HL-60 (cell line): ENCODE measurements at regions not wholly inside any gene's neighbourhood (a gene's known extent, or its start where the extent isn't known, plus 50 kb on each side); places are given as distances from the start of the nearest gene placed in this dataset.

ENCODE experiments used
- DNase-seq, 2 experiments: peaks; one replicate each; pipeline ENCODE4 v3.0.0-alpha.2; 2010 to 2020; ENCODE audit warnings: low read depth in 1 of 2, low spot score in 1 of 2
- H3K27ac ChIP-seq: fragments of 250-450 bp; sonication (Bioruptor Pico); replicated peaks from 2 replicates; pipeline ENCODE4 v1.5.1; 2020; ENCODE audit warnings: mild to moderate bottlenecking, moderate library complexity
- H3K27me3 ChIP-seq: fragments of 250-450 bp; sonication (Bioruptor Pico); 2 replicates; pipeline ENCODE4 v1.5.1; 2021; ENCODE audit warnings: mild to moderate bottlenecking, moderate library complexity; ENCODE audit not compliant: insufficient read depth, poor library complexity, severe bottlenecking
- H3K4me3 ChIP-seq: replicated peaks from 2 replicates; pipeline ENCODE4 v1.5.1; 2011; ENCODE audit warnings: mild to moderate bottlenecking, control low read depth, low read length; ENCODE audit not compliant: insufficient read depth
- CTCF ChIP-seq: IDR thresholded peaks from one replicate; pipeline ENCODE4 v1.5.1; 2011; ENCODE audit warnings: low read length, control low read depth, inconsistent platforms; ENCODE audit not compliant: insufficient read depth
- GABPA ChIP-seq: IDR thresholded peaks from 2 replicates; pipeline ENCODE4 v1.6.1; 2012; ENCODE audit warnings: low read depth
- POLR2AphosphoS5 ChIP-seq: IDR thresholded peaks from 2 replicates; pipeline ENCODE4 v1.6.1; 2012; ENCODE audit warnings: low read depth
- SPI1 ChIP-seq: IDR thresholded peaks from 2 replicates; pipeline ENCODE4 v1.6.1; 2012; ENCODE audit warnings: low read depth, mild to moderate bottlenecking, borderline replicate concordance
- TF ChIP-seq, protein P1 (sequence below): IDR thresholded peaks from 2 replicates; pipeline ENCODE4 v1.6.1; 2012; ENCODE audit warnings: low read depth; ENCODE audit not compliant: insufficient replicate concordance

GRCh38 chr2:144156736-144157640 lies 362.9 kb downstream of the ZEB2 start:
- no peak overlapping the region for H3K27ac ChIP-seq
- H3K27me3 ChIP-seq, result no peaks in the 10 kb centered on the region
- DNase-seq, result no peak
- H3K4me3 ChIP-seq, result no peak overlapping the region
- TF ChIP-seq, protein P1, sequence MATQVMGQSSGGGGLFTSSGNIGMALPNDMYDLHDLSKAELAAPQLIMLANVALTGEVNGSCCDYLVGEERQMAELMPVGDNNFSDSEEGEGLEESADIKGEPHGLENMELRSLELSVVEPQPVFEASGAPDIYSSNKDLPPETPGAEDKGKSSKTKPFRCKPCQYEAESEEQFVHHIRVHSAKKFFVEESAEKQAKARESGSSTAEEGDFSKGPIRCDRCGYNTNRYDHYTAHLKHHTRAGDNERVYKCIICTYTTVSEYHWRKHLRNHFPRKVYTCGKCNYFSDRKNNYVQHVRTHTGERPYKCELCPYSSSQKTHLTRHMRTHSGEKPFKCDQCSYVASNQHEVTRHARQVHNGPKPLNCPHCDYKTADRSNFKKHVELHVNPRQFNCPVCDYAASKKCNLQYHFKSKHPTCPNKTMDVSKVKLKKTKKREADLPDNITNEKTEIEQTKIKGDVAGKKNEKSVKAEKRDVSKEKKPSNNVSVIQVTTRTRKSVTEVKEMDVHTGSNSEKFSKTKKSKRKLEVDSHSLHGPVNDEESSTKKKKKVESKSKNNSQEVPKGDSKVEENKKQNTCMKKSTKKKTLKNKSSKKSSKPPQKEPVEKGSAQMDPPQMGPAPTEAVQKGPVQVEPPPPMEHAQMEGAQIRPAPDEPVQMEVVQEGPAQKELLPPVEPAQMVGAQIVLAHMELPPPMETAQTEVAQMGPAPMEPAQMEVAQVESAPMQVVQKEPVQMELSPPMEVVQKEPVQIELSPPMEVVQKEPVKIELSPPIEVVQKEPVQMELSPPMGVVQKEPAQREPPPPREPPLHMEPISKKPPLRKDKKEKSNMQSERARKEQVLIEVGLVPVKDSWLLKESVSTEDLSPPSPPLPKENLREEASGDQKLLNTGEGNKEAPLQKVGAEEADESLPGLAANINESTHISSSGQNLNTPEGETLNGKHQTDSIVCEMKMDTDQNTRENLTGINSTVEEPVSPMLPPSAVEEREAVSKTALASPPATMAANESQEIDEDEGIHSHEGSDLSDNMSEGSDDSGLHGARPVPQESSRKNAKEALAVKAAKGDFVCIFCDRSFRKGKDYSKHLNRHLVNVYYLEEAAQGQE, result no peak
- TF ChIP-seq GABPA, result no peak
- TF ChIP-seq SPI1, result no peak
- TF ChIP-seq POLR2AphosphoS5, result no peak
- TF ChIP-seq CTCF, result no peak

DNA sequence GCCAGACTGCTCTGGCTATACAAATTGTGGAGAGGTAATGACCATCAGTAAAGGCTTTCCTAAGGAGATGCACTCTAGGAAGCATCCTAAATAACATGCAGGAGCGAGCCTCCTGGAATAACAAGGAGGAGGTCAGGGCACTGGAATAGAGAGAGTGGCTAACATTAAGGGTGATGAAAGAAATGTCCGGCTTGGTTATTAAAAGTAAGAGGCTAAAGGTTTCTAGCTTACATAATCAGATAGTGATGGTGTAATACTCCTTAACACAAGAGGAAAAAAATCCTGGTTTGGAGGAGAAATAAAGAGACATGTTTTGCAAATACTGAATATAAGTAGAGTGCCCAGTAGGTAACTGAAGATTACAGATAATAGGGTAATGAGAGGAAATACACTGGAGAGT lies 365.7 kb downstream of the ZEB2 start:
- H3K27ac ChIP-seq, result no peak overlapping the region
- H3K27me3 ChIP-seq, result no peaks in the 10 kb centered on the region
- no peak for DNase-seq
- H3K4me3 ChIP-seq, result no peak overlapping the region
- TF ChIP-seq CTCF (no peak), SPI1 (no peak), POLR2AphosphoS5 (no peak), GABPA (no peak)
- TF ChIP-seq, protein P1, result no peak

- no peak overlapping the region for H3K4me3 ChIP-seq
- DNase-seq, result peak in 1 of 2 experiments; percentile 52
- H3K27ac ChIP-seq, result no peak overlapping the region
- no peaks in the 10 kb centered on the region for H3K27me3 ChIP-seq
- TF ChIP-seq GABPA (no peak), SPI1 (peak; percentile 68; the same call in 1 of the 2 replicates), CTCF (no peak)
These were observed 367.1 kb downstream of the ZEB2 start for GRCh38 chr2:144152817-144153271.
